ENCODE measurements at regions not wholly inside any gene's neighbourhood (a gene's known extent, or its start where the extent isn't known, plus 50 kb on each side); places are given as distances from the start of the nearest gene placed in this dataset.

GRCh38 chr2:12828980-12829379 is 112.2 kb downstream of the TRIB2 start:
- DNase-seq (ENCODE audit: low spot score), result no peak

- no peak for DNase-seq (ENCODE audit: low spot score)
These were observed 114.3 kb downstream of the TRIB2 start for GRCh38 chr2:12831016-12831415.

GRCh38 chr2:12834239-12834638 is 117.5 kb downstream of the TRIB2 start:
- DNase-seq (ENCODE audit: low spot score), result no peak

- DNase-seq (ENCODE audit: low spot score), result no peak
These were observed 119.0 kb downstream of the TRIB2 start for GRCh38 chr2:12835733-12836132.

GRCh38 chr2:12839339-12839738 is 122.6 kb downstream of the TRIB2 start:
- no peak for DNase-seq (ENCODE audit: low spot score)

GRCh38 chr2:12841021-12841420 is 124.3 kb downstream of the TRIB2 start:
- no peak for DNase-seq (ENCODE audit: low spot score)

GRCh38 chr2:12842917-12843316 is 126.2 kb downstream of the TRIB2 start:
- DNase-seq (ENCODE audit: low spot score), result no peak

GRCh38 chr2:12844511-12844910 is 127.8 kb downstream of the TRIB2 start:
- peak; percentile 19 for DNase-seq (ENCODE audit: low spot score)

GRCh38 chr2:12847694-12848575 is 131.2 kb downstream of the TRIB2 start:
- DNase-seq (ENCODE audit: low spot score), result peak; percentile 83

- DNase-seq (ENCODE audit: low spot score), result no peak
These were observed 135.4 kb downstream of the TRIB2 start for GRCh38 chr2:12852135-12852534.

GRCh38 chr2:12854001-12854530 is 137.3 kb downstream of the TRIB2 start:
- DNase-seq (ENCODE audit: low spot score), result no peak

- no peak for DNase-seq (ENCODE audit: low spot score)
These were observed 138.8 kb downstream of the TRIB2 start for GRCh38 chr2:12855508-12855907.

- DNase-seq (ENCODE audit: low spot score), result no peak
These were observed 140.3 kb downstream of the TRIB2 start for GRCh38 chr2:12856934-12857601.

- no peak for DNase-seq (ENCODE audit: low spot score)
These were observed 141.2 kb downstream of the TRIB2 start for GRCh38 chr2:12857891-12858290.

- no peak for DNase-seq (ENCODE audit: low spot score)
These were observed 142.1 kb downstream of the TRIB2 start for GRCh38 chr2:12858786-12859185.

- no peak for DNase-seq (ENCODE audit: low spot score)
These were observed 144.7 kb downstream of the TRIB2 start for GRCh38 chr2:12861344-12861930.

GRCh38 chr2:12862541-12862940 is 145.8 kb downstream of the TRIB2 start:
- no peak for DNase-seq (ENCODE audit: low spot score)

GRCh38 chr2:12863937-12864336 is 147.2 kb downstream of the TRIB2 start:
- no peak for DNase-seq (ENCODE audit: low spot score)

GRCh38 chr2:12867631-12868287 is 151.0 kb downstream of the TRIB2 start:
- no peak for DNase-seq (ENCODE audit: low spot score)

- no peak for DNase-seq (ENCODE audit: low spot score)
These were observed 154.0 kb downstream of the TRIB2 start for GRCh38 chr2:12870692-12871091.

GRCh38 chr2:12871694-12872315 is 155.1 kb downstream of the TRIB2 start:
- no peak for DNase-seq (ENCODE audit: low spot score)

- no peak for DNase-seq (ENCODE audit: low spot score)
These were observed 161.0 kb downstream of the TRIB2 start for GRCh38 chr2:12877761-12878160.

Measured in globus pallidus (tissue), 1 donor.